Esophagus (tissue), 2 donors: ENCODE measurements at regions not wholly inside any gene's neighbourhood (a gene's known extent, or its start where the extent isn't known, plus 50 kb on each side); places are given as distances from the start of the nearest gene placed in this dataset.

ENCODE experiments used
- H3K27ac ChIP-seq, 2 donors: one replicate each; pipeline ENCODE4 v1.5.1; 2013; ENCODE audit warnings: low read depth in 2 of 2, mild to moderate bottlenecking in 2 of 2, inconsistent platforms in 1 of 2, low read length in 1 of 2, moderate library complexity in 1 of 2
- H3K27me3 ChIP-seq, 2 donors: one replicate each; pipeline ENCODE4 v1.6.1; 2013; ENCODE audit warnings: low read length in 2 of 2, control low read depth in 1 of 2, mild to moderate bottlenecking in 1 of 2; ENCODE audit not compliant: insufficient read depth in 2 of 2, control insufficient read depth in 1 of 2
- H3K36me3 ChIP-seq, 2 donors: one replicate each; pipeline ENCODE4 v1.6.1; 2013; ENCODE audit warnings: low read length in 1 of 2; ENCODE audit not compliant: control insufficient read depth in 2 of 2, insufficient read depth in 2 of 2
- H3K4me1 ChIP-seq, 2 donors: one replicate each; pipeline ENCODE4 v1.6.1; 2013; ENCODE audit warnings: low read length in 1 of 2; ENCODE audit not compliant: control insufficient read depth in 2 of 2, insufficient read depth in 2 of 2
- H3K4me3 ChIP-seq, 2 donors: one replicate each; pipeline ENCODE4 v1.5.1; 2013; ENCODE audit warnings: low read length in 2 of 2, mild to moderate bottlenecking in 2 of 2, low read depth in 1 of 2, moderate library complexity in 1 of 2
- H3K9me3 ChIP-seq, 2 donors: one replicate each; pipeline ENCODE4 v1.6.1; 2013; ENCODE audit warnings: mild to moderate bottlenecking in 2 of 2, low read depth in 1 of 2, low read length in 1 of 2, moderate library complexity in 1 of 2; ENCODE audit not compliant: control insufficient read depth in 2 of 2, insufficient read depth in 1 of 2
- WGBS, 2 donors: extraction: QIAGEN DNeasy Blood & Tissue Kit; methylation state at CpG; one replicate each; pipeline ENCODE4 v1.1.7; 2013; 5-methylcytosine and 5-hydroxymethylcytosine counted together
- donor health status: healthy with polysubstance abuse.
- donor health status: Bipolar disorder and iron deficiency.

DNA sequence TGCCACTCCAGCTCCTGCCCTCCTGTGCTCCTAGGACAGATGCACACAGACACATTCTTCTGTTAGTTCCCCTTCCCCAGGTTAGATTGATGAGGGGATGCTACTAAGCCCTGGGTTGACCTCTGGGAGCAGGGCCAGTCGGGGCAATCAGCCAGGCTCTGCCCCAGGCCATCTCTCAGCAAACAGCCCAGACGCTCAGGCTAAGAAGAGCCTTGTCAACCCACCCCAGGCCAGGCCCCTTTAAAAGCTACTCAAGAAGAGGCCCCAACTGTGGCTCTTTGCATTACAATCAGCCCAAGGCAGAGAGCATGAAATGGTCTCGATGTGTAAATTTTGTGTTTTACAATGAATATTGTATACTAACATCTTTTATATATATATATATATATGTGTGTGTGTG lies 107.4 kb downstream of the TFAP2A start:
- Histone ChIP-seq H3K4me1 (no peaks in the 10 kb centered on the region), H3K36me3 (no peaks in the 10 kb centered on the region), H3K9me3 (no peaks in the 10 kb centered on the region), H3K27me3 (peaks cover 0 to 2% of the 10 kb centered on the region in 2 donors), H3K27ac (no peak overlapping the region), H3K4me3 (no peak overlapping the region)
- 55 to 70% methylated on average over 3 of the region's 3 CpGs for WGBS, 2 donors

DNA sequence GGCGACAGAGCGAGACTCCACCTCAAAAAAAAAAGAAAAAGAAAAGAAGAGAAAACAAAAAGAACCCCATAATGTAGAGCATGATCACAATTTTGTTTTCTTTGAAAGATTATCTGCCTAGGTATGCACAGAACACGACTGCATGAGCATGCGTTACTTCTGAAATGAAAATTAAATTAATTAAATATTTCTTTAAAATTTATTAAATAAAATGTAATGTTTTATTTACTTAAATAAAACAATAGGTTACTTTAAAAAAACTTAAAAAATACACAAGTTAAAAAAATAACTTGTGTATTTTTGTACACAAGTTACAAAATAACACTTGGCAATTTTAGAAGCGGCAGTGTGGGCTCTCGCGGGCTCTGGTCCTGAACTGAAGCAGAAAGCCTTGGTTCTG lies 107.8 kb downstream of the TFAP2A start:
- 95 to 99% methylated on average over 7 of the region's 7 CpGs for WGBS, 2 donors
- Histone ChIP-seq H3K9me3 (no peaks in the 10 kb centered on the region), H3K4me3 (no peak overlapping the region), H3K27ac (no peak overlapping the region), H3K4me1 (no peaks in the 10 kb centered on the region), H3K36me3 (no peaks in the 10 kb centered on the region), H3K27me3 (peaks cover 0 to 2% of the 10 kb centered on the region in 2 donors)

DNA sequence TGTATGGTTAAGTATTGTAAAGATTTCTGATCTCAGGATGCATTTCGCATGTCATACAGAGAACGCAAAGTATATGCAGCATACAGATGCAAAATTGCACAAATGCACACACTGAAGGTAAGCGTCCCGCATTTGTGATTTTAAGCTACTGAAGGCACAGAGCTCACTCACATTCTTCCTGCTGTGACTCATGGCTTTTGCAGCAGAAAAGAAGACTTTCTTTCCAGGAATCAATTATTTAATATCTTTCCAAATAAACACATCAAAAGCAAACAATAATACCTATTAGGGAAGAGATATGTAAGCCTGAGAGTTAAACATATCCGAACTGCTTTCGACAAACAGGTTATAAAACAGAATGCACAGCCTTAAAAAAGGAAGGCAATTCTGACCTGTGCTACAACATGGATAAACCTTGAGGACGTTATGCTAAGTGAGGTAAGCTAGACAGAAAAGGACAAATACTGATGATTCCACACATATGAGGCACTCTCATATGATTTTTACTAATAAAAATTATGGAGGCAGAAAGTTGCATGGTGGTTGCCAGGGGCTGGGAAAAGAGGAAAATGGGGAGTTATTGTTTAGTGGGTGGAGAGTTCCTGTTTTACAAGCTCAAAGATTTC lies 109.0 kb downstream of the TFAP2A start:
- Histone ChIP-seq H3K36me3 (no peaks in the 10 kb centered on the region), H3K27ac (no peak overlapping the region), H3K27me3 (peaks cover 0 to 2% of the 10 kb centered on the region in 2 donors), H3K4me3 (no peak overlapping the region), H3K4me1 (no peaks in the 10 kb centered on the region), H3K9me3 (no peaks in the 10 kb centered on the region)
- 61 to 65% methylated on average over 7 of the region's 7 CpGs for WGBS, 2 donors

DNA sequence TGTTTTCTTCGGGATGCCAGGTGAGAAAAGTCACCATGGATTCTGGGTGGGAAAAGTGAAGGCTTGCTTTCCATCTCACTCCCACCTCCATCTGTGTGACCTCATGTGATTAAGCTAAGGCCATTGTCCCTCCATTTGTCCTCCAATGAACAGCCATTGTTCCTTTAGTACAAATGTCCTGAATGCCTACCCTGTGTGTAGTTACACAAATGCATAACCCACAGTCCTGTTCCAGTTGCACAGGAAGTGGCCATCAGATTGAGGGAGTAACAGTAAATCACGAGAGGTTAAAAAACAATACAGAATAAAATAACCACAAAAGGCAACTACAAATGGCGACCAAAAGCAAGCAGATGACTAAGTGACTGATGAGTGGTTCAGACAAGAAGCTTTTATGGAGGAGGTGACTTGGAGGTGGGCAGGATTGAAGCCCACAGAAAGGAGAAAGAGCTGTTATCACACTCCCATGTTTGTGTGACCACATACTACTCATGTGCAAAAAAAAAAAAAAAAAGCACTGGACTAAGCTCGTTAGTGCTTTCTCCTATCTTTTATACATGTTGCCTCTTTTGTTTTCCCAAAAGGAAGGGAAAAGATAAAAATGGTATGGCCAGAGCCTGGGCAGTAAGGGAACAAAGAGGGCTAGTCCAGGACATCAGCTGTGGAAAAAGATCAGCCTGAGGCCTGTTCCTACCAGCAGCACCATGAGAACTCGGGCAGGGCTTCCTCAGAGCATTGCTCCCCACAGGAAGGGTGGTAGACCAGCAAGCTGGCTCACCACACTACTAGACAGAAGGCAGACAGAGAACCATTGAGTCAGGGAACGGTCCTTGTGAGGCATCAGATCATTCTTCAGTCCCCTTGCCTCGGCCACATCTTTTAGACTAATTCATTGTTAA lies 111.0 kb downstream of the TFAP2A start:
- Histone ChIP-seq H3K4me3 (no peak overlapping the region), H3K9me3 (no peaks in the 10 kb centered on the region), H3K36me3 (no peaks in the 10 kb centered on the region), H3K27ac (no peak overlapping the region), H3K4me1 (no peaks in the 10 kb centered on the region), H3K27me3 (peaks cover 0 to 2% of the 10 kb centered on the region in 2 donors)
- WGBS, 2 donors, result 78 to 83% methylated on average over 7 of the region's 7 CpGs

DNA sequence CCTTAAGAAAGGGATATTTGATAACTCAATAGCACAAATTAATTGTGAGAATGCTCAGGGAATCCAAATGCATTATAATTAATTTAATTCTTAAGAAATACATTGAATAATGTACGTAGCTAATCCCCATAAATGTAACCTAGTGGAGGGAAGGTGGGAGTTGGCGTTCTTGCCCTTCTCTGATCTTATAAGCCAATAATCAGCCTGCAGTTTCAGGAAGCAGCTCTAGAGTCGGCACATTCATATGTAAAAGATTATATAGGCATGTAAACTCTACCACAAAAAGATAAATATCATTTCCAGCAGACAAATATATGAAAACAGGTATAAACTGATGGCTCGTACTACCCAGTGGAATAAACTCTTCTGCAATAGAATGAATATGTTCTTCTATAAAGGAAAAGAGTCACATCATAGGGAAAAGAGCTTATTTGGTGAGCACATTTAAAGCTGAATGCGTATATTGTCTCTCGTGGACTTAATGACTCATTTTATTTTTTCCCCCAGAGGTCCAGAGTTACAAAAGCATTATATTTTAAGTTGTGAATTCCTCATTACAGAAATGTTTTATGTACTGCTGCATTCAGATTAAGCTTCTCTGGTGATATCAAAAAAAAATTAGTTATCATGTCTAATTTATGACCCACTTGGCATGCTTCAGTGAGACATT lies 112.2 kb downstream of the TFAP2A start:
- Histone ChIP-seq H3K4me3 (no peak overlapping the region), H3K9me3 (no peaks in the 10 kb centered on the region), H3K36me3 (no peaks in the 10 kb centered on the region), H3K27ac (no peak overlapping the region), H3K27me3 (peaks cover 0 to 2% of the 10 kb centered on the region in 2 donors), H3K4me1 (no peaks in the 10 kb centered on the region)
- 68 to 73% methylated on average over 6 of the region's 6 CpGs for WGBS, 2 donors

DNA sequence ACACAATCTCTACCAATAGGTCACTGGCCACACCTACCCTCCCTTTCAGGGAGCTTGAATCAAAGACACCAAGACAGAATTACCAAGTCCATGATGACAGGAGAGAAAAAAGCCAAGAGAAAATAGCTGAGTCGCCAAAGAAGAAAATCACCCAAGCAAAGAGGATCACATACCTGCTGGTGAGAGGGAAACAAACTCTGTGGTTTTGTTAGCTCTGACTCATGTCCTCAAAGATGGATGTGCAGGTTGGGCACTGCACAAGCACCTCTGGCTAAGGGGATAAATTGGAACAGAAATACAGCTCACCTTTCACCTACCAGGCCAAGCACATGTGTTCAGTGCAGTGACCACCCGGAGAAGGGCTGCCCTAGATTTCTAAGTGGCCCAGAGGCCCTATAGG lies 114.8 kb downstream of the TFAP2A start:
- Histone ChIP-seq H3K4me1 (no peaks in the 10 kb centered on the region), H3K9me3 (no peaks in the 10 kb centered on the region), H3K36me3 (no peaks in the 10 kb centered on the region), H3K27me3 (peaks cover 0 to 2% of the 10 kb centered on the region in 2 donors), H3K4me3 (no peak overlapping the region), H3K27ac (no peak overlapping the region)
- WGBS, 2 donors, result 78 to 82% methylated on average over 2 of the region's 2 CpGs

DNA sequence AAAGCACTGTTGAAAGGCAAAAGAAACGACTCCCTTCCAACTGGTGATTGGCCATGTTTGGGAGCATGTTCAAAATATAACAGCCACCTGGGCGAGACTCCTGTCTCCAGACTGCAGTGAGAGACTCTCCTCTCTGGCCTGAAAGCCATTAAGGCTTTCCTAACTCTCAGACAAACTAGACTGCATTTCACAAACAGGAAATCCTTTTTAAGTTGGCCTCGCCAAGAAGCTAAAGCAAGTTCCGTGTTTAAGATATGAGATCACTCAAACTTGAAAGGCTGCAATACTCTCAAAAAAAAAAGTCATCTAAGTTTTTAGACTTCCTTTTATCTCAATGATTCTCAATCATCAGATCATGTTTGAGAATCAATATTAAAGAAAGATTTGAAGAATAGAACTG lies 117.0 kb downstream of the TFAP2A start:
- 41 to 52% methylated on average over 4 of the region's 4 CpGs for WGBS, 2 donors
- no peaks in the 10 kb centered on the region for H3K36me3 ChIP-seq
- H3K4me1 ChIP-seq, result no peaks in the 10 kb centered on the region
- no peak overlapping the region for H3K27ac ChIP-seq
- no peaks in the 10 kb centered on the region for H3K27me3 ChIP-seq
- no peak overlapping the region for H3K4me3 ChIP-seq
- H3K9me3 ChIP-seq, result no peaks in the 10 kb centered on the region

DNA sequence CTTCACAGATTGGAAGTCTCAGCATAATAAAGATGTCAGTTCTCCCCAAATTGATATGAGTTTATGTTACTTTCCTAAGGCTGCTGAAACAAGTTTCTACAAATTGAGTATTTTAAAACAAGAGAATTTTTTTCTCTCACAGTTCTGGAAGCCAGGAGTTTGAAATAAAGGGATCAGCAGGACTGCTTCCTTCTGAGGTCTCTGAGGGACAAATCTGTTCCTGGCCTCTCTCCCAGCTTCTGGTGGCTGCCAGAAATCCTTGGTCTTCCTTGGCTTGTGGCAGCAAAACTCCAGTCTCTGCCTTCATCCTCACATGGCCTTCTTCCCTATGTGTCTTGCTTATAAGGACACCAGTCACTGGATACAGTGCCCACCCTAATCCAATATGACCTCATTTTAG lies 136.1 kb downstream of the TFAP2A start:
- H3K36me3 ChIP-seq, result no peaks in the 10 kb centered on the region
- no peaks in the 10 kb centered on the region for H3K4me1 ChIP-seq
- H3K4me3 ChIP-seq, result no peak overlapping the region
- no peaks in the 10 kb centered on the region for H3K9me3 ChIP-seq
- no peak overlapping the region for H3K27ac ChIP-seq
- H3K27me3 ChIP-seq, result no peaks in the 10 kb centered on the region

DNA sequence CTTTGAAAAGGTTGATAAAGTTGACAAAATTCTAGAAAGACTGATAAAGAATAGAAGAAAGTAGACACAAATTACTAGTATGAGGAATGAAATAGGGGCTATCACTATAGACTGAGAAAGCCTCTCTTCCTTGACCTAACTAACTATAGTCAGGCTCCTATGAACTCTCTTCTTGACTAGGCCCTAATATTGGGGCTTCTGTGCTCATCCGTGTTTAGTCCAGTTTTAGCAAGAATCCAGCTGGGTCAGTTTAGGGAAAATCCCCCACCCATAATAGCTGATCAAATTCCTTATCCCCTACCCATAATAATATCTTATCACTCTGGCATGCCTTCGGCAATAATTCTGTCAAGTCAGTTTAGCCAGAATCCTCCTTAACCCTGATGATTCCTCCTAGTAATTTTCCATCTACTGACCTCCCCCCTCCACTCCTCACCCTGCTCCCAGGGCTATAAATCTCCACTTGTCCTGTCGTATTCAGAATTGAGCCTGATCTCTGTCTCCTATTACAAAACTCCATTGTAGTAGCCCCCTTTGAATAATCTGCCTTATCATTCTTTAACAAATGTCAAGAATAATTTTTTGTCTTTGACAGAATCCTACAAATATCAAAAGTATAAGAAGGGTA lies 138.1 kb downstream of the TFAP2A start:
- Histone ChIP-seq H3K4me1 (no peaks in the 10 kb centered on the region), H3K9me3 (no peaks in the 10 kb centered on the region), H3K4me3 (no peak overlapping the region), H3K27me3 (no peaks in the 10 kb centered on the region), H3K36me3 (no peaks in the 10 kb centered on the region), H3K27ac (no peak overlapping the region)
- 62 to 77% methylated on average over 3 of the region's 3 CpGs for WGBS, 2 donors
